ENCODE measurements at regions not wholly inside any gene's neighbourhood (a gene's known extent, or its start where the extent isn't known, plus 50 kb on each side); places are given as distances from the start of the nearest gene placed in this dataset.

DNA sequence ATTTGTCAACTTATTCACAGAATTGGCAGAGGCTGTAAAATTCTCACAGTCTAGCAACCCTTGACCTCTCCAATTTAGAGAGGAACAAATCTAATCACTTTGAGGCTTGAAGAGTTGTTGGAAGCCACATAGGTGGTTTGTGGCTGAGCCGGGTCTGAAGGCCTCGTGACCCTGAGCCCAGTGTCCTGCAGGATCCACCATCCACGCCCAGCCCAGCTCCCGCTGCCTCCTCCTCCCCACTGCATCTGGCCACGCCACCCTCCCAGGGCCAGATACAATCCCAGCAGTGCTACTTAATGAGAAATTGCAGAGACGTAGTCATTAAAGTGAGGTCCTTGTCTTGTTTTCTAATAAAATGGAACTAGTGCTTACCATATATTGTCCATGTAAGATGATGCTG lies 81.4 kb upstream of the SHH start:
- TF ChIP-seq, protein P1, sequence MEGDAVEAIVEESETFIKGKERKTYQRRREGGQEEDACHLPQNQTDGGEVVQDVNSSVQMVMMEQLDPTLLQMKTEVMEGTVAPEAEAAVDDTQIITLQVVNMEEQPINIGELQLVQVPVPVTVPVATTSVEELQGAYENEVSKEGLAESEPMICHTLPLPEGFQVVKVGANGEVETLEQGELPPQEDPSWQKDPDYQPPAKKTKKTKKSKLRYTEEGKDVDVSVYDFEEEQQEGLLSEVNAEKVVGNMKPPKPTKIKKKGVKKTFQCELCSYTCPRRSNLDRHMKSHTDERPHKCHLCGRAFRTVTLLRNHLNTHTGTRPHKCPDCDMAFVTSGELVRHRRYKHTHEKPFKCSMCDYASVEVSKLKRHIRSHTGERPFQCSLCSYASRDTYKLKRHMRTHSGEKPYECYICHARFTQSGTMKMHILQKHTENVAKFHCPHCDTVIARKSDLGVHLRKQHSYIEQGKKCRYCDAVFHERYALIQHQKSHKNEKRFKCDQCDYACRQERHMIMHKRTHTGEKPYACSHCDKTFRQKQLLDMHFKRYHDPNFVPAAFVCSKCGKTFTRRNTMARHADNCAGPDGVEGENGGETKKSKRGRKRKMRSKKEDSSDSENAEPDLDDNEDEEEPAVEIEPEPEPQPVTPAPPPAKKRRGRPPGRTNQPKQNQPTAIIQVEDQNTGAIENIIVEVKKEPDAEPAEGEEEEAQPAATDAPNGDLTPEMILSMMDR (IDR thresholded peaks at IDR 0.05): no peak
- TF ChIP-seq POLR2A (IDR thresholded peaks at IDR 0.05): no peak
- TF ChIP-seq EP300 (IDR thresholded peaks at IDR 0.05): no peak

Measured in ovary (tissue), 3 donors.